SU-DHL-6 (cell line): ENCODE measurements at regions not wholly inside any gene's neighbourhood (a gene's known extent, or its start where the extent isn't known, plus 50 kb on each side); places are given as distances from the start of the nearest gene placed in this dataset.
"Not testable (repeated sequence)": the region's sequence is repeated elsewhere in the genome, so short reads cannot be mapped to it uniquely, and the experiment has no call there.

Experiments used
- EZH2phosphoT487 ChIP-seq: fragments of 200-600 bp; sonication (generic), shearing (Covaris generic); conservative IDR thresholded peaks from 2 replicates; pipeline ENCODE4 v1.6.1; 2018; ENCODE audit warnings: mild to moderate bottlenecking, antibody characterized with exemption, low read length, moderate library complexity, mixed read lengths
- TF ChIP-seq, protein P1 (sequence below): fragments of 200-600 bp; sonication (generic); IDR thresholded peaks from one replicate; pipeline ENCODE4 v1.5.1; 2017; ENCODE audit warnings: antibody characterized with exemption, mild to moderate bottlenecking, low read length, moderate library complexity; ENCODE audit not compliant: insufficient read depth, poor library complexity, severe bottlenecking

DNA sequence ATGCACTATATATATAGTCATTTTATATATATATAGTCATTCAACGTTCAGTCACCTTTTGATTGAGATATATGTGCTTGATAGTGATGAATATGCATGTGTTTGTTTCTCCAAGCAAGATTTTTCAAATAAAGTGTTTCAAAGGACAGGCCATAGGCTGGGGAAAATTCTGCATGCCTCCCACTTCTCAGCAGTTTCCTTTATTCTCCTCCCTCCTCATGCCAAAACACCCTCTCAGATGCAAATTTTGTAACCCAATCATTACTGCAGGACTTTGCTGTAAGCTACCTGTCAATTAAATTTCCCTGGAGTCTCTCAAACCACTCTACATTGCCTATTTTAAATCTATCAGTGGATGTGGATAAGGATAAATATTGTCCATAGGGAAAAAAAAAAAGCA lies 65.6 kb upstream of the SLC39A8 start:
- TF ChIP-seq, protein P1, sequence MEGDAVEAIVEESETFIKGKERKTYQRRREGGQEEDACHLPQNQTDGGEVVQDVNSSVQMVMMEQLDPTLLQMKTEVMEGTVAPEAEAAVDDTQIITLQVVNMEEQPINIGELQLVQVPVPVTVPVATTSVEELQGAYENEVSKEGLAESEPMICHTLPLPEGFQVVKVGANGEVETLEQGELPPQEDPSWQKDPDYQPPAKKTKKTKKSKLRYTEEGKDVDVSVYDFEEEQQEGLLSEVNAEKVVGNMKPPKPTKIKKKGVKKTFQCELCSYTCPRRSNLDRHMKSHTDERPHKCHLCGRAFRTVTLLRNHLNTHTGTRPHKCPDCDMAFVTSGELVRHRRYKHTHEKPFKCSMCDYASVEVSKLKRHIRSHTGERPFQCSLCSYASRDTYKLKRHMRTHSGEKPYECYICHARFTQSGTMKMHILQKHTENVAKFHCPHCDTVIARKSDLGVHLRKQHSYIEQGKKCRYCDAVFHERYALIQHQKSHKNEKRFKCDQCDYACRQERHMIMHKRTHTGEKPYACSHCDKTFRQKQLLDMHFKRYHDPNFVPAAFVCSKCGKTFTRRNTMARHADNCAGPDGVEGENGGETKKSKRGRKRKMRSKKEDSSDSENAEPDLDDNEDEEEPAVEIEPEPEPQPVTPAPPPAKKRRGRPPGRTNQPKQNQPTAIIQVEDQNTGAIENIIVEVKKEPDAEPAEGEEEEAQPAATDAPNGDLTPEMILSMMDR, result not testable (repeated sequence)
- TF ChIP-seq EZH2phosphoT487, result not testable (repeated sequence)
